ENCODE measurements at regions not wholly inside any gene's neighbourhood (a gene's known extent, or its start where the extent isn't known, plus 50 kb on each side); places are given as distances from the start of the nearest gene placed in this dataset.
"Not testable (repeated sequence)": the region's sequence is repeated elsewhere in the genome, so short reads cannot be mapped to it uniquely, and the experiment has no call there.

DNA sequence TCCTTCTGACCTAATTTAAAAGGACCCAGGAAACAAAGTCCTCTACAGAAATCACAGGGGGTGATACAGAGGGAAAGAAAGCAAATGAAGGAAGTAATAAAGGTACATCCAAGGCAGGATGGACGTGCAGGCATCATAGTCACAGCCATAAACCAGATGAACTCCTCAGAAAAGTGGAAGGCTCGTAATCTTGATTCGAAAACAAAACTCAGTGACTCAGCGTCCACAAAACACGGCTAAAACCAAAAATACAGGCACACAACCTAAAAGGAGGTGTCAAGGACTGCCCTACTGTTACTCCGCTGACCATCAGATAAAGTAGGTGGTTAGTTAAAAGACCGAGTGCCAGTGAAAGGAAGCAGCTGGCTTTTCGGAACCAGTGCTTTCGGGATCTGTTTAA is 81.5 kb downstream of the TRIM69 start:
- H3K4me3 Mint-ChIP-seq, ATAC-seq, H3K4me1 Mint-ChIP-seq, DNase-seq, H3K27me3 Mint-ChIP-seq, H3K36me3 Mint-ChIP-seq, H3K27ac Mint-ChIP-seq, POLR2A ChIA-PET, H3K9me3 Mint-ChIP-seq: not testable (repeated sequence)

DNA sequence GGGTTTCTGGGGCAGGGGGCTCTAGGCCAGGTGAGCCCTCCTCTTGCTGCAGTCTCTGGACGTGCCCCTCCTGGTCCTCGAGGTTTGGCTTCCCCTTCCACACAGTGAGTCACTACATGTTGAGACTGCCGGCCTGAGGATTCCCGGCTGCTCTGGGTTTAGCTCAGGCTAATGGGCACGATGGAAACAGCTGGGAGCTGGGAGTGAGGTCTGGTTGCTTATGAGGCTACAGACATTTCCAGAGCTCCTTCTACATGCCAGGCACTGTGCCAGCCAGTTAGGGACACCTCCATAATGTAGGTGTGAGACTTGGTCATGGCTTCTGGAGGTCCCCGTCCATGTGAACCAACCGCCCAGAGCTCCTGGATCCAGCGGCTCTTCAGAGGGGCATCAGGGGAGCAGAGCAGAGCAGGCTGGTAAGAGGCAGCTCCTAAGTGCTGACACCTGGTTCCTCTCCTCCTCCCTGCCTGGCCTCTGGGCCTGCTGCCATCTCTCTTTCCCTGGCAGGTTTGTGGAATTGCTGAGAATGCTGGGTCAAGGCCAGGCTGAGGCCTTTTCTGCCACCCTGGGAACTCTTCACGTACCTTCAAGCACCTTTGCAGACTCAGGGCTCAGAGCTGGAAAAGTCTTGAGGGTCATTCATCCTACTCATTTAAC is 83.1 kb downstream of the TRIM69 start:
- H3K27me3 Mint-ChIP-seq, POLR2A ChIA-PET: not testable (repeated sequence)
- H3K27ac Mint-ChIP-seq, result peak overlapping the region in 1 of 10 donors; percentile 20

DNA sequence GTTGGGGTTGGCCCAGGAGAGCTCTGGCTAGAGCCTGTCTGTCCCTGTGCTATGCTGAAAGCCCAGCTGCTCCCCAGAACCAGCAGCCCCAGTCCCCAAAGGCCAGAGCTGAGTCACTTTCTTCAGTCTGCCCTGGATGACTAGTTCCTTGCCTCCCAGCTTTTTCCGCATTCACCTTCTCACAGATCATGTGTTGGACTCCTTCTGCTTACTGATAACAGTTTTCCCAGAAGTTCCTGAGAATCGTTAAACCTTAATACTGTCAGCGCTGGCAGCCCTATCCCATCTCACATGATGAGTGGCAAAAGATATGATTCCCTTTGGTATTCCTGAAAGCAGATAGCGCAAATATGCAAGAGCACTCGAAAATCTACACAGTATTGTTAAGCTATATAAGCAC is 84.2 kb downstream of the TRIM69 start:
- H3K27me3 Mint-ChIP-seq, H3K4me1 Mint-ChIP-seq, H3K36me3 Mint-ChIP-seq, DNase-seq, H3K4me3 Mint-ChIP-seq, POLR2A ChIA-PET, H3K9me3 Mint-ChIP-seq, ATAC-seq: not testable (repeated sequence)
- peak overlapping the region in 1 of 10 donors; percentile 6 for H3K27ac Mint-ChIP-seq

More for the DNA sequence above, 83.1 kb downstream of the TRIM69 start:
- not testable (repeated sequence) for H3K36me3 Mint-ChIP-seq, H3K9me3 Mint-ChIP-seq, H3K4me1 Mint-ChIP-seq, ATAC-seq, H3K4me3 Mint-ChIP-seq, DNase-seq

DNA sequence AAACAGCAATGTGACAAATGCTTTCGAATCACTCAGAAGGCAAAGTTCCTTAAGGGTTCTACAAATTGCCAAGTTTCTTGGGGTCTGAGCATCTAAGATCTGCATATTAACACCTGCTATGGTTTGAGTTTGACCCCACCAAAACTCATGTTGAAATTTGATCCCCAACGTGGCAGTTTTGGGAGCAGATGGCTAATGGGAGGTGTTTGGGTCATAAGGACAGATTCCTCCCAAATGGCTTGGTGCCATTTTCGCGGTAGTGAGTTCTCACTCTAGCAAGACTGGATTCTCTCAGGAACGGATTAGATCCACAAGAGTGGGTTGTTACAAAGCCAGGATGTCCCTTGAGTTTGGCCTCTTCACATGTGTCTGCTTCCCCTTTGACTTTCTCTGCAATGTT is 84.6 kb downstream of the TRIM69 start:
- H3K27me3 Mint-ChIP-seq, H3K4me1 Mint-ChIP-seq, H3K36me3 Mint-ChIP-seq, H3K9me3 Mint-ChIP-seq, H3K27ac Mint-ChIP-seq, H3K4me3 Mint-ChIP-seq, DNase-seq, ATAC-seq, POLR2A ChIA-PET: not testable (repeated sequence)

DNA sequence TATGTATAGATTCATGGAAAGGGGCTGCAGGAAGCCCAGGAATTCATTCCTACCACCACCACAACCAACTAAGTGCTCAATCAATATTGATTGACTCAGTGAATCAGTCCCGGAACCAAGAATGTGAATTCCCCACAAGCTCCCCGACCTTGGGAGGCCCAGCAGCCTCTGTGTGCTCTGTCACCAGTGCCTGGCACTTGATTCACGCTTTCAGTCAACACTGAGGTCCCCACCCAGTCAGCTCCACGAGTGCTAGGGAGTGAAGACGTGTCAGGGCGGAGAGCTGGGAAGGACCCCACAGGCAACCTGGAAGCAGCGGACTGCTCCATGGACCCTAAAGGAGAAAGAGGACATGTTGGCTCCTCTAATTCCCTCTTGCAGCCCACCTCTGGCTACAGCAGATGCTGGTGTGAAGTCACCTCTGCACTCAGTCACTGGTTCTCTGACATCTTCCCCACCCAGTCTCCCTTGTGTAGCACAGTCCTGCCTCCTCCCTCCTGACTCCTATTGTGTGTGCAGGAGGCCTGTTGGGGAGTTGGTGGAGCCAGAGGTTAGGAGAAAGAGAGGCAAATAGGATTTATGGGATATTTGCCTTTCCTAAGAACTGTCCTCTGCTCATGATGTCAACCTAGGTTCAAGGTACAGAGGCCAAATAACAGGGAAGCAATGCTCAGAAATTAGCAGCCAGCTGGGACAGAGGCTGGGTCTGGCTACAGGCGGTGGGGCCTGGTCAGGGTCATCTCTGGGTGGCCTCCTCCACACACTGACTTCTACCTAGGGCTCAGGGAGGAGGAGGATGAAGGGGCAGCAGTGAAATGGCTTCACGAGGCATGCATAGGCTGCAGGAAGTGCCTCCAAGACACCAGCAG is 88.2 kb downstream of the TRIM69 start:
- H3K9me3 Mint-ChIP-seq, POLR2A ChIA-PET, H3K27ac Mint-ChIP-seq, ATAC-seq, H3K4me1 Mint-ChIP-seq, H3K27me3 Mint-ChIP-seq, H3K36me3 Mint-ChIP-seq, H3K4me3 Mint-ChIP-seq, DNase-seq: not testable (repeated sequence)

DNA sequence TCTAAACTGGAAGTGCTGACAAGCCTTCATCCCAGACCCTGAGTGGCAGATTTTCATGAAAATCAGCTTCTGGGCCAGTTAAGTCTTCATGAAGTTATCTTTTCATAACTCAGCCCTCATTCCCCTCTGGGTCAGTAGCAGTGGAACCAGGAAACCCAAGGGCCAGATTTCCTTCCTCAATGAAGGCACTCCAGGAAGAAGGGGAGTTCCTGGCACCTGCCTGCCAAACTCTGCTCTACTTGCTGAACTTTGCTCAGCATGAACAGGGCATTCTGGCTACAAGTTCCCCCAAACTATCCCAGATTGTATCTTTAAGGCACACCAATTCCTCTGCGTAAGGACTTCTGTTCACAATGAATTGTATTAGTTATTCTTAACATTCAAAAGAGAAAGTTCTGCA is 90.3 kb downstream of the TRIM69 start:
- H3K27me3 Mint-ChIP-seq, H3K9me3 Mint-ChIP-seq, ATAC-seq, H3K27ac Mint-ChIP-seq, H3K36me3 Mint-ChIP-seq, DNase-seq, POLR2A ChIA-PET, H3K4me3 Mint-ChIP-seq: not testable (repeated sequence)
- peaks cover 3 to 10% (median 10%) of the 10 kb centered on the region in 4 donors for H3K4me1 Mint-ChIP-seq

DNA sequence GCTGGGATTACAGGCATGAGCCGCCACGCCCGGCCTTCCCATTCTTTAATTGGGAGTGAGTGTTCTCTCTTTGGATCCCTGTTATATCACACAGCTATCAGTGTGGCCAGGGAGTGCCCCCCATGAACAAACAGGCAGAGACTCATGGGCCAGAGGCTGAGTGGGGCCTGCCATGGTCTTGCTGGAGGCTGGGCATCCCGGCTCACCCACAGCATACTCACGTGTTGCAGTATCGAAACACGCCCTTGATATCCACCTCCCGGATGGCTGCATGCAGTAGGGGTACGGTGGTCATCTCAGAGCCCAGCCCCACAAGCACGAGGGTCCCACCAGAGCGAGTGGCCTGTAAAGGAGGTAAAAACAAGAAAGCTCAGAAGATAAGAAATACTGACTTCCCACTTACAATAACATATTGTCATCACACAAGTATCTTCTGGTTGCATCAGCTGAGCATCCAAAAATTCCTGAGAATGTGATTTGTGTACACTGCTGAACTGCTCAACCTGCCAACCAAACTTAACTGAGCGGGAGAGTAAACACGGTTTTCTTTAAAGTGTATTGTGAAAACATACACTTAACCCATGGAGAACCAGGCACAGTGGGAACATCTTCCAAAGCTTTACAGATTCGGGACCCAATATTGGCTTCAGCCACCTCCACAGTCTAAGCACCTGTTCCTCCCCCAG is 92.0 kb downstream of the TRIM69 start:
- H3K9me3 Mint-ChIP-seq, ATAC-seq, H3K4me3 Mint-ChIP-seq, POLR2A ChIA-PET, H3K27ac Mint-ChIP-seq, H3K36me3 Mint-ChIP-seq, H3K27me3 Mint-ChIP-seq, DNase-seq: not testable (repeated sequence)
- peaks cover 6 to 13% (median 10%) of the 10 kb centered on the region in 4 donors for H3K4me1 Mint-ChIP-seq

DNA sequence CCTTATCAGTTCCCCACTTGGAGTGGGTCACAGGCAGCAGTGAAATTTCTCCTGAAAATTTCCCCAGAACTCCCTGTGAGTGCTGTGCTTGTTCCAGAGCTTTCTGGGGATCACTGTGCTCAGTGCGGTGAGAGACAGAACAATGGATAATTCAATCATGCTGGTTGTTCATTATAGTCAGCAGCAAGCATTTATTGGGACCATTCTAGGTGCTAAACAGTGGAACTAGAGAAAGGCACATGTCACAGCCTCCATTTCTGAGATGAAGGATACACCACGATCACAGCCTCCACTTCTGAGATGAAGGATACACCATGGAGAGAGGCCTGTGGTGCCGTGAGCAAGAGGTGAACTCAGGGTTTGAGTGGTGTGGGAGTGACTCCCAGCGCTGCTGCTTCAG is 92.8 kb downstream of the TRIM69 start:
- ATAC-seq, H3K4me3 Mint-ChIP-seq, H3K36me3 Mint-ChIP-seq, POLR2A ChIA-PET, H3K27me3 Mint-ChIP-seq, H3K9me3 Mint-ChIP-seq, H3K27ac Mint-ChIP-seq, DNase-seq: not testable (repeated sequence)
- peaks cover 6 to 13% (median 10%) of the 10 kb centered on the region in 4 donors for H3K4me1 Mint-ChIP-seq

DNA sequence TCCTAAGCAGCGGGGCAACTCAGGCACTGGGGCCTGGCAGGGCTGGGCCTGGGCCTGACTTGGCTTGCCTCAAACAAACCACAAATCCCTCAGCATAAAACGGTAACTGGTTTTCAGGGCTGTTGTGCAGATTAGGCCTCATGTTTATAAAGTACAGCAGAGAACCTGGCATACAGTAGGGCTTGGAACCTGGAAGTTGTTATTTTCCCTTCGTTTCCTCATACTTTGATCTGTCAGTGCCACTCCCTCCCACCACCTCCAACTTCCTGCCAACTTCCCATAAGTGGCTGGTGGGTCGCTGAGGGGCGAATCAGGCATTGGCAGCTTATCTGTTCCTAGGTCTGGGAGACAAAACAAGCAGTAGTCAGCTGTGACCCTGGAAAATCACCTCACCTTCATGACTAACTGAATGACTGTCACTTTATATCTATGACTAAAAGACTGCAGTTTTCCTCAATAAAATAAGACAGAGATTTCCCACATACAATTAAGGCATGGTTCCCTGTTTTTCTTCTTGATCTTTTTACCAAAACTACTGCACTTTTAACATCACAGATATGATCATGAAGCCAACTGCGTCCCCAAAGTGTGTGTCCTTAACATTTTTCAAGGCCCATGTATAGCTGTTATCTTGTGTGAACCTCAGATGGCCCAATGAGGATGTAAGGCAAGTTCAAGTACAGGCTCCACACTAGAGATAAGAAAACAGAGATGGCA is 94.5 kb downstream of the TRIM69 start:
- H3K9me3 Mint-ChIP-seq, H3K27me3 Mint-ChIP-seq, DNase-seq, POLR2A ChIA-PET, H3K36me3 Mint-ChIP-seq: not testable (repeated sequence)
- Mint-ChIP-seq H3K4me3 (peak overlapping the region in 2 of 10 donors; percentile 7 to 31), H3K4me1 (peaks cover 6 to 13% (median 10%) of the 10 kb centered on the region in 4 donors), H3K27ac (peak overlapping the region; percentile 63 to 93 (median 87))
- ATAC-seq, result peak in 1 of 2 donors; percentile 35

DNA sequence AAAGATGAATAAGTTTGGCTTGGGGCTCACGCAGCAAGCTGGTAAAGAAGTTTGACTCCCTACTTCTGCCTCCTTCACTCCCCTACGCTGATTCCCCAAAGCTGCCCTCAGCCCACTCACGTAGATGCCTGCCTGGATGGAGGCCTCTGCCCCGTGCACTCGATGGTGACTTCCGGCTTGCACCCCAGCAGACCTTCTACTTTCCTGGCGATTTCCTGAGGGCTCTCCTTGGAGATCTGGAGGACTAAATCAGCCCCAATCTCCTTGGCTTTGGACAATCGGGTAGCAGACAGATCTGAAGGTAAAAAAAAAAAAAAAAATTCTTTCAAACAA is 95.0 kb downstream of the TRIM69 start:
- Mint-ChIP-seq H3K27ac (peak overlapping the region in 5 of 10 donors; percentile 63 to 90 (median 86)), H3K4me1 (peaks cover 6 to 13% (median 10%) of the 10 kb centered on the region in 4 donors)
- ATAC-seq, H3K36me3 Mint-ChIP-seq, H3K4me3 Mint-ChIP-seq, POLR2A ChIA-PET, DNase-seq, H3K27me3 Mint-ChIP-seq, H3K9me3 Mint-ChIP-seq: not testable (repeated sequence)

DNA sequence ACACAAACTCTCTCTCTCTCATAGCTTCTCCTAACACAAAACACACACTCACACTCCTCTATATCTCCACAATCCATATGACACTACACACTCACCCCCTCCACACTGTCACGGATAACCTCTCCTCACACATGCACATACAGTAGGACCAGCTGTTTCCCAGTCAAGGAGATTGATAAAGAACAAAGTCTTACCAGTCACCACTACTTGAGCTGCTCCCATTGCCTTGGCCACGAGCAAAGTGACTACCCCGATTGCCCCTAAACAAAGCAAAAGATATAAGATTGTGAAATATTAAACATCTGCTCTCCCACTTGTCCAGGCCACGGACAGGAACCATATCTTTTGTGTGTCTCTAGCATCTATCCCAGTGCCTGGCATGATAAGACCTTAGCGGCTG is 95.8 kb downstream of the TRIM69 start:
- H3K4me3 Mint-ChIP-seq, H3K27me3 Mint-ChIP-seq, H3K36me3 Mint-ChIP-seq, POLR2A ChIA-PET, H3K9me3 Mint-ChIP-seq, DNase-seq, ATAC-seq: not testable (repeated sequence)
- H3K4me1 Mint-ChIP-seq, result peaks cover 6 to 13% (median 10%) of the 10 kb centered on the region in 4 donors
- H3K27ac Mint-ChIP-seq, result peak overlapping the region in 4 of 10 donors; percentile 1 to 54 (median 20)

DNA sequence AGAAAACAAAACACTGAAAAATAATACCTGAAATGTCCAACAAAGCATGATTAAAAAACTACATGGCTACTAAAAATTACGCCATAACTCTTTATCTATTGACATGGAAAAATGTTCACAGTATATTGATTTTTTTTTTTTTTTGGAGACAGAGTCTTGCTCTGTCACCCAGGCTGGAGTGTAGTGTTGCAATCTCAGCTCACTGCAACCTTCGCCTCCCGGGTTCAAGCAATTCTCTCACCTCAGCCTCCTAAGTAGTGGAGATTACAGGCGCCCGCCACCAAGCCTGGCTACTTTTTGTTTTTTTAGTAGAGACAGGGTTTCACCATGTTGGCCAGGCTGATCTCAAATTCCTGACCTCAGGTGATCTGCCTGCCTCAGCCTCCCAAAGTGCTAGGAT is 96.8 kb downstream of the TRIM69 start:
- H3K4me3 Mint-ChIP-seq, H3K27ac Mint-ChIP-seq, POLR2A ChIA-PET, H3K9me3 Mint-ChIP-seq, DNase-seq, ATAC-seq, H3K27me3 Mint-ChIP-seq, H3K36me3 Mint-ChIP-seq: not testable (repeated sequence)
- peaks cover 6 to 13% (median 10%) of the 10 kb centered on the region in 4 donors for H3K4me1 Mint-ChIP-seq

DNA sequence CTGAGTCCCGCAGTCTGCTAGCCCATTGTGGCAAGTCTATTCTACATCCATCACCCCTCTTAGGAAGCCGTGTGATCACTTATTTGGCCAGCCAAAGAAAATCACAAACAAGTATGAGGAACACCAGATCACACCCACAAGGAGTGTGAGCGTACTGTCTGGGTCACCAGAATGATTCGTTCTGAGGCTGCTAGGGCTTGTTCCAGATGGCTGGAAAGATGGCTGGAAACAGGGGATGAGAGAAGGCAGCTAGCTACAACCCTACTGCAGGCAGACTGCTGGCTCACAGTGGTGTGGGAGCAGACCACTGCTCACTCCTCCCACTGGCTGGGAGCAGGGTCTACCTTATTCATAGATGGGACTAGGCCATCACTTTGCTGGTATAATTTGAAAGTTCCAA is 97.4 kb downstream of the TRIM69 start:
- H3K27ac Mint-ChIP-seq, H3K9me3 Mint-ChIP-seq: not testable (repeated sequence)

More for the DNA sequence above, 97.4 kb downstream of the TRIM69 start:
- H3K36me3 Mint-ChIP-seq, ATAC-seq, DNase-seq, H3K4me3 Mint-ChIP-seq, POLR2A ChIA-PET, H3K27me3 Mint-ChIP-seq: not testable (repeated sequence)
- peaks cover 6 to 13% (median 10%) of the 10 kb centered on the region in 4 donors for H3K4me1 Mint-ChIP-seq
